SK-N-SH treated with all-trans-retinoic acid at 6 μM for 48 hours (cell line): ENCODE measurements at regions not wholly inside any gene's neighbourhood (a gene's known extent, or its start where the extent isn't known, plus 50 kb on each side); places are given as distances from the start of the nearest gene placed in this dataset.

Experiments used
- ATAC-seq: fragments of 200-7000 bp; cut with Tn5 transposase; 3 replicates; pipeline ENCODE4 v1.9.1; 2020; ENCODE audit warnings: mild to moderate bottlenecking, moderate library complexity
- ARNTL ChIP-seq: fragments of 450-650 bp; formaldehyde crosslinking; IDR thresholded peaks from 2 replicates; pipeline ENCODE4 v1.5.0; 2020; ENCODE audit warnings: low read depth, mild to moderate bottlenecking, moderate library complexity, borderline replicate concordance
- BACH2 ChIP-seq: fragments of 250-450 bp; sonication (Bioruptor Pico); IDR thresholded peaks from 2 replicates; pipeline ENCODE4 v1.9.0; 2021; ENCODE audit warnings: mild to moderate bottlenecking, borderline replicate concordance
- ESRRG ChIP-seq: fragments of 250-450 bp; sonication (Bioruptor Pico); IDR thresholded peaks from 2 replicates; pipeline ENCODE4 v1.6.1; 2021; ENCODE audit warnings: mild to moderate bottlenecking
- PPARA ChIP-seq: fragments of 250-450 bp; sonication (Bioruptor Pico); IDR thresholded peaks from 2 replicates; pipeline ENCODE4 v1.5.0; 2020; ENCODE audit warnings: mild to moderate bottlenecking, borderline replicate concordance
- RARB ChIP-seq: fragments of 250-450 bp; sonication (Bioruptor Pico); IDR thresholded peaks from 2 replicates; pipeline ENCODE4 v1.8.0; 2021; ENCODE audit warnings: mild to moderate bottlenecking, moderate library complexity
- SNAI2 ChIP-seq: fragments of 250-450 bp; sonication (Bioruptor Pico); IDR thresholded peaks from 2 replicates; pipeline ENCODE4 v1.5.0; 2020; ENCODE audit warnings: mild to moderate bottlenecking, moderate library complexity
- TCF4 ChIP-seq: fragments of 250-450 bp; sonication (Bioruptor Pico); IDR thresholded peaks from 2 replicates; pipeline ENCODE4 v1.8.0; 2021; ENCODE audit warnings: mild to moderate bottlenecking, moderate library complexity, borderline replicate concordance
- TOX ChIP-seq: fragments of 250-450 bp; sonication (Bioruptor Pico); IDR thresholded peaks from 2 replicates; pipeline ENCODE4 v1.8.0; 2021; ENCODE audit warnings: mild to moderate bottlenecking, moderate library complexity, borderline replicate concordance
- ZC3H10 ChIP-seq: fragments of 250-450 bp; sonication (Bioruptor Pico); IDR thresholded peaks from 2 replicates; pipeline ENCODE4 v1.5.1; 2021; ENCODE audit warnings: mild to moderate bottlenecking, moderate library complexity
- ZNF565 ChIP-seq: fragments of 450-650 bp; formaldehyde crosslinking; conservative IDR thresholded peaks from 2 replicates; pipeline ENCODE4 v1.5.0; 2020; ENCODE audit warnings: low read depth, mild to moderate bottlenecking, moderate library complexity
- ZNF70 ChIP-seq: fragments of 450-650 bp; formaldehyde crosslinking; IDR thresholded peaks from 2 replicates; pipeline ENCODE4 v1.5.0; 2020; ENCODE audit warnings: mild to moderate bottlenecking, moderate library complexity
- ZNF8 ChIP-seq: fragments of 450-650 bp; formaldehyde crosslinking; IDR thresholded peaks from 2 replicates; pipeline ENCODE4 v1.5.0; 2020; ENCODE audit warnings: mild to moderate bottlenecking, moderate library complexity
- TF ChIP-seq, protein P1 (sequence below): fragments of 250-450 bp; sonication (Bioruptor Pico); IDR thresholded peaks from 2 replicates; pipeline ENCODE4 v1.5.1; 2020; ENCODE audit warnings: low read depth, mild to moderate bottlenecking, moderate library complexity
- TF ChIP-seq, protein P2 (sequence below): fragments of 250-450 bp; sonication (Bioruptor Pico); IDR thresholded peaks from 2 replicates; pipeline ENCODE4 v1.8.0; 2021; ENCODE audit warnings: low read depth, mild to moderate bottlenecking, moderate library complexity, borderline replicate concordance
- TF ChIP-seq, protein P3 (sequence below): fragments of 250-450 bp; sonication (Bioruptor Pico); IDR thresholded peaks from 2 replicates; pipeline ENCODE4 v1.5.1; 2021; ENCODE audit warnings: mild to moderate bottlenecking, moderate library complexity
- TF ChIP-seq, protein P4 (sequence below): fragments of 250-450 bp; sonication (Bioruptor Pico); IDR thresholded peaks from 2 replicates; pipeline ENCODE4 v1.5.0; 2020; ENCODE audit warnings: mild to moderate bottlenecking, moderate library complexity
- TF ChIP-seq, protein P5 (sequence below): fragments of 250-450 bp; sonication (Bioruptor Pico); IDR thresholded peaks from 2 replicates; pipeline ENCODE4 v1.8.0; 2020; ENCODE audit warnings: mild to moderate bottlenecking, moderate library complexity, borderline replicate concordance

DNA sequence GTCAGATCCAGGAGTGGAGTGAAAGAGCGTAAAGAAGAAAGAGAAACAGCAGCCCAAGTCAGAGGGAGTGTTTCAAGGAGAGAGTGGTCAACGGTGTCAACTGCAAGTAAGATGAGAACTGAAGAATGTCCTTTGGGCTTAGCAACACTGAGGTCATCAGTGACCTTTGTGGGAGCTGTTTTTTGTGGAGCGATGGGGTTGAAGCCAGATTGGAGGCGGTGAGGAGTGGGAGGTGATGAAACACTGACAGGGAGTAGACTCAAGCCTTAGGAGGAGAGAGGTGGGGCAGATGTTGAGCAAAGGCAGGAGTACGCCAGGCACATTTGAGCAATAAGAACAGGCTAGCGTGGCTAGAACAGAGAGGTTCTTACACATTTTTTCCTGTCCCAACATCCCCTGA lies 103.7 kb upstream of the GNAO1 start:
- TF ChIP-seq, protein P1, sequence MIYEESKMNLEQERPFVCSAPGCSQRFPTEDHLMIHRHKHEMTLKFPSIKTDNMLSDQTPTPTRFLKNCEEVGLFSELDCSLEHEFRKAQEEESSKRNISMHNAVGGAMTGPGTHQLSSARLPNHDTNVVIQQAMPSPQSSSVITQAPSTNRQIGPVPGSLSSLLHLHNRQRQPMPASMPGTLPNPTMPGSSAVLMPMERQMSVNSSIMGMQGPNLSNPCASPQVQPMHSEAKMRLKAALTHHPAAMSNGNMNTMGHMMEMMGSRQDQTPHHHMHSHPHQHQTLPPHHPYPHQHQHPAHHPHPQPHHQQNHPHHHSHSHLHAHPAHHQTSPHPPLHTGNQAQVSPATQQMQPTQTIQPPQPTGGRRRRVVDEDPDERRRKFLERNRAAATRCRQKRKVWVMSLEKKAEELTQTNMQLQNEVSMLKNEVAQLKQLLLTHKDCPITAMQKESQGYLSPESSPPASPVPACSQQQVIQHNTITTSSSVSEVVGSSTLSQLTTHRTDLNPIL (CRISPR knock-in tag) = no peak
- no peak for TF ChIP-seq ZNF565
- TF ChIP-seq PPARA (CRISPR knock-in tag) = no peak
- no peak for TF ChIP-seq TCF4 (CRISPR knock-in tag)
- TF ChIP-seq RARB (CRISPR knock-in tag) = no peak
- no peak for TF ChIP-seq BACH2 (CRISPR knock-in tag)
- TF ChIP-seq, protein P2, sequence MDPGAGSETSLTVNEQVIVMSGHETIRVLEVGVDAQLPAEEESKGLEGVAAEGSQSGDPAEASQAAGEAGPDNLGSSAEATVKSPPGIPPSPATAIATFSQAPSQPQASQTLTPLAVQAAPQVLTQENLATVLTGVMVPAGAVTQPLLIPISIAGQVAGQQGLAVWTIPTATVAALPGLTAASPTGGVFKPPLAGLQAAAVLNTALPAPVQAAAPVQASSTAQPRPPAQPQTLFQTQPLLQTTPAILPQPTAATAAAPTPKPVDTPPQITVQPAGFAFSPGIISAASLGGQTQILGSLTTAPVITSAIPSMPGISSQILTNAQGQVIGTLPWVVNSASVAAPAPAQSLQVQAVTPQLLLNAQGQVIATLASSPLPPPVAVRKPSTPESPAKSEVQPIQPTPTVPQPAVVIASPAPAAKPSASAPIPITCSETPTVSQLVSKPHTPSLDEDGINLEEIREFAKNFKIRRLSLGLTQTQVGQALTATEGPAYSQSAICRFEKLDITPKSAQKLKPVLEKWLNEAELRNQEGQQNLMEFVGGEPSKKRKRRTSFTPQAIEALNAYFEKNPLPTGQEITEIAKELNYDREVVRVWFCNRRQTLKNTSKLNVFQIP (CRISPR knock-in tag) = no peak
- TF ChIP-seq, all 23 proteins: peak for 0

DNA sequence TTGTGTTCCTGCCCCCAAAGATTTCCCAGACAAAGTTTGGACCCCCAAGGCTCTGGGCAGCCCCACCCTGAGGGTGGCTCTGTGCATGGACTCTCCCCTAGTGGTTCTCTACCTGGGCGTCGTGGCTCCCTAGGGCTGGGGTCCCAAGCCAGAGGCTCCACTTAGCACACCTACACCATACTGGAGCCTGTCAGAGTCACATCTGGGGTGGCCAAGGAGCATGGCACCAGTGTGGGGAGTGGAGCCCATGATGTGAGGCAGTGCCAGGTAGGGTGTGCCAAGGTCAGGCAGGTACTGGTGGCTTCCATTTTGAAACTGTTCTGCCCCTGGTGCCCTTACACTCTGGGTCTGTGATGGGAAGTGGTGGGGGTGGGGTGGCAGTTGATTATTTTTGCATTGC lies 109.9 kb upstream of the GNAO1 start:
- TF ChIP-seq, protein P3, sequence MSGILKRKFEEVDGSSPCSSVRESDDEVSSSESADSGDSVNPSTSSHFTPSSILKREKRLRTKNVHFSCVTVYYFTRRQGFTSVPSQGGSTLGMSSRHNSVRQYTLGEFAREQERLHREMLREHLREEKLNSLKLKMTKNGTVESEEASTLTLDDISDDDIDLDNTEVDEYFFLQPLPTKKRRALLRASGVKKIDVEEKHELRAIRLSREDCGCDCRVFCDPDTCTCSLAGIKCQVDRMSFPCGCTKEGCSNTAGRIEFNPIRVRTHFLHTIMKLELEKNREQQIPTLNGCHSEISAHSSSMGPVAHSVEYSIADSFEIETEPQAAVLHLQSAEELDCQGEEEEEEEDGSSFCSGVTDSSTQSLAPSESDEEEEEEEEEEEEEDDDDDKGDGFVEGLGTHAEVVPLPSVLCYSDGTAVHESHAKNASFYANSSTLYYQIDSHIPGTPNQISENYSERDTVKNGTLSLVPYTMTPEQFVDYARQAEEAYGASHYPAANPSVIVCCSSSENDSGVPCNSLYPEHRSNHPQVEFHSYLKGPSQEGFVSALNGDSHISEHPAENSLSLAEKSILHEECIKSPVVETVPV = no peak
- TF ChIP-seq ZC3H10 (CRISPR knock-in tag) = no peak
- TF ChIP-seq PPARA (CRISPR knock-in tag) = no peak
- TF ChIP-seq ZNF8 = no peak
- TF ChIP-seq, protein P4, sequence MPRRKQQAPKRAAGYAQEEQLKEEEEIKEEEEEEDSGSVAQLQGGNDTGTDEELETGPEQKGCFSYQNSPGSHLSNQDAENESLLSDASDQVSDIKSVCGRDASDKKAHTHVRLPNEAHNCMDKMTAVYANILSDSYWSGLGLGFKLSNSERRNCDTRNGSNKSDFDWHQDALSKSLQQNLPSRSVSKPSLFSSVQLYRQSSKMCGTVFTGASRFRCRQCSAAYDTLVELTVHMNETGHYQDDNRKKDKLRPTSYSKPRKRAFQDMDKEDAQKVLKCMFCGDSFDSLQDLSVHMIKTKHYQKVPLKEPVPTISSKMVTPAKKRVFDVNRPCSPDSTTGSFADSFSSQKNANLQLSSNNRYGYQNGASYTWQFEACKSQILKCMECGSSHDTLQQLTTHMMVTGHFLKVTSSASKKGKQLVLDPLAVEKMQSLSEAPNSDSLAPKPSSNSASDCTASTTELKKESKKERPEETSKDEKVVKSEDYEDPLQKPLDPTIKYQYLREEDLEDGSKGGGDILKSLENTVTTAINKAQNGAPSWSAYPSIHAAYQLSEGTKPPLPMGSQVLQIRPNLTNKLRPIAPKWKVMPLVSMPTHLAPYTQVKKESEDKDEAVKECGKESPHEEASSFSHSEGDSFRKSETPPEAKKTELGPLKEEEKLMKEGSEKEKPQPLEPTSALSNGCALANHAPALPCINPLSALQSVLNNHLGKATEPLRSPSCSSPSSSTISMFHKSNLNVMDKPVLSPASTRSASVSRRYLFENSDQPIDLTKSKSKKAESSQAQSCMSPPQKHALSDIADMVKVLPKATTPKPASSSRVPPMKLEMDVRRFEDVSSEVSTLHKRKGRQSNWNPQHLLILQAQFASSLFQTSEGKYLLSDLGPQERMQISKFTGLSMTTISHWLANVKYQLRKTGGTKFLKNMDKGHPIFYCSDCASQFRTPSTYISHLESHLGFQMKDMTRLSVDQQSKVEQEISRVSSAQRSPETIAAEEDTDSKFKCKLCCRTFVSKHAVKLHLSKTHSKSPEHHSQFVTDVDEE (CRISPR knock-in tag) = no peak
- TF ChIP-seq, protein P2 (CRISPR knock-in tag) = no peak
- TF ChIP-seq ZNF70 (CRISPR knock-in tag) = no peak
- no peak for TF ChIP-seq ARNTL (CRISPR knock-in tag)
- TF ChIP-seq, protein P5, sequence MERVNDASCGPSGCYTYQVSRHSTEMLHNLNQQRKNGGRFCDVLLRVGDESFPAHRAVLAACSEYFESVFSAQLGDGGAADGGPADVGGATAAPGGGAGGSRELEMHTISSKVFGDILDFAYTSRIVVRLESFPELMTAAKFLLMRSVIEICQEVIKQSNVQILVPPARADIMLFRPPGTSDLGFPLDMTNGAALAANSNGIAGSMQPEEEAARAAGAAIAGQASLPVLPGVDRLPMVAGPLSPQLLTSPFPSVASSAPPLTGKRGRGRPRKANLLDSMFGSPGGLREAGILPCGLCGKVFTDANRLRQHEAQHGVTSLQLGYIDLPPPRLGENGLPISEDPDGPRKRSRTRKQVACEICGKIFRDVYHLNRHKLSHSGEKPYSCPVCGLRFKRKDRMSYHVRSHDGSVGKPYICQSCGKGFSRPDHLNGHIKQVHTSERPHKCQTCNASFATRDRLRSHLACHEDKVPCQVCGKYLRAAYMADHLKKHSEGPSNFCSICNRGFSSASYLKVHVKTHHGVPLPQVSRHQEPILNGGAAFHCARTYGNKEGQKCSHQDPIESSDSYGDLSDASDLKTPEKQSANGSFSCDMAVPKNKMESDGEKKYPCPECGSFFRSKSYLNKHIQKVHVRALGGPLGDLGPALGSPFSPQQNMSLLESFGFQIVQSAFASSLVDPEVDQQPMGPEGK (CRISPR knock-in tag) = no peak
- TF ChIP-seq TOX (CRISPR knock-in tag) = no peak
- no peak for ATAC-seq

More for the DNA sequence above, 103.7 kb upstream of the GNAO1 start:
- ATAC-seq = no peak

DNA sequence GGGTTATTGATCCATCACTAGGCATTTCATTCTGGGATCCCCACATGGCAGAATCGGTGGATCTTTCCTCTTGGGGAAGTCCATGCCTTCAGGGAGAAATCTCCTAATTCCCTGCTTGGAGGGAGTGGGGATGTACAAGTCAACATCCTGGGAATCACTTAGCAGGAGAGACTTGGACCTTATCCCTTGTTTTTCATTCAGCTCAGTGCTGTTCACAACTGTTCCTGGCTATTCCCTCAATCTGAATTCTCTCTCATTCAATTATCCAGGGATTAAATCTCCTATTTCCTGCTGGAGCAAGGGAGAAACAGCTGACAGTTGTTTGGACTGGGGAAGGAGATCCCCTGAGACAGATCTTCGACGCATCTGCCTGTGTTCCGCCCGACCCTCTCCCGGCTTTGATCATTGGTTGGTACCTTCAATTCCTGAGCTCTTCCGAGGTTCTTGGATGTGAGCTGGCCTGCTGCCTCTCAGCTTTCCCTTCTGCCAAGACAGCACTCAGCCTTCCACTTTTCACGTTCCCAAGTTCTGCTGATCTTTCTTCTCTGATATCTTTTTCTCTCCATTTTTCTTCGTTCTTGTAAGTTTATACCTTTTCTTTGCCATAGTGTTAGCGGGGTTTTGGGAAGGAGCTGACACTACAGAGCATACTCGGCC lies 115.4 kb upstream of the GNAO1 start:
- TF ChIP-seq SNAI2 = no peak
- TF ChIP-seq, protein P4 (CRISPR knock-in tag) = no peak
- no peak for TF ChIP-seq ESRRG (CRISPR knock-in tag)
- TF ChIP-seq, protein P3 = no peak
- no peak for ATAC-seq
